Keratinocyte (primary cell): ENCODE measurements at regions not wholly inside any gene's neighbourhood (a gene's known extent, or its start where the extent isn't known, plus 50 kb on each side); places are given as distances from the start of the nearest gene placed in this dataset.

Experiments used
- DNase-seq: peaks from one replicate; pipeline ENCODE4 v3.0.0-alpha.2; 2011; ENCODE audit warnings: low read depth, missing footprints, low spot score
- FAIRE-seq: peaks from 2 replicates; lab custom pipeline; 2011; peaks lifted over from hg19 to GRCh38; lab: Jason Lieb, UNC
- H2AFZ ChIP-seq: 2 replicates; pipeline ENCODE4 v1.6.0; 2012; ENCODE audit warnings: low read length, control low read depth, inconsistent platforms; ENCODE audit not compliant: control insufficient read depth
- H3K27ac ChIP-seq: 2 replicates; pipeline ENCODE4 v1.5.1; 2011; ENCODE audit warnings: low read length; ENCODE audit not compliant: control insufficient read depth, insufficient read depth
- H3K27me3 ChIP-seq: 3 replicates; pipeline ENCODE4 v1.6.0; 2011; ENCODE audit warnings: low read length; ENCODE audit not compliant: control insufficient read depth, insufficient read depth; ENCODE audit errors: extremely low read depth
- H3K36me3 ChIP-seq, 2 experiments: 2 replicates in 1 of 2; 3 replicates in 1 of 2; pipeline ENCODE4 v1.5.1; 2011; ENCODE audit warnings: low read length in 2 of 2, mild to moderate bottlenecking in 1 of 2; ENCODE audit not compliant: control insufficient read depth in 2 of 2, insufficient read depth in 2 of 2; ENCODE audit errors: extremely low read depth in 1 of 2
- H3K4me1 ChIP-seq: 3 replicates; pipeline ENCODE4 v1.5.1; 2011; ENCODE audit warnings: low read length; ENCODE audit not compliant: control insufficient read depth, insufficient read depth; ENCODE audit errors: extremely low read depth
- H3K4me2 ChIP-seq: 3 replicates; pipeline ENCODE4 v1.6.0; 2011; ENCODE audit warnings: low read depth, low read length; ENCODE audit not compliant: control insufficient read depth, insufficient read depth; ENCODE audit errors: extremely low read depth
- H3K4me3 ChIP-seq, 3 experiments: fragments of 200-600 bp in 1 of 3; sonication (generic) in 1 of 3; 2 replicates in 2 of 3; 3 replicates in 1 of 3; pipeline ENCODE4 v1.5.1; 2011 to 2016; ENCODE audit warnings: low read length in 3 of 3, mild to moderate bottlenecking in 3 of 3, control low read depth in 2 of 3, inconsistent platforms in 1 of 3, low read depth in 1 of 3, mixed read lengths in 1 of 3, mixed run types in 1 of 3, moderate library complexity in 1 of 3; ENCODE audit not compliant: control insufficient read depth in 2 of 3, insufficient read depth in 2 of 3; ENCODE audit errors: extremely low read depth in 1 of 3
- H3K79me2 ChIP-seq: 2 replicates; pipeline ENCODE4 v1.6.0; 2012; ENCODE audit warnings: low read length; ENCODE audit not compliant: control insufficient read depth, insufficient read depth
- H3K9ac ChIP-seq: 3 replicates; pipeline ENCODE4 v1.6.0; 2011; ENCODE audit warnings: low read length; ENCODE audit not compliant: control insufficient read depth, insufficient read depth; ENCODE audit errors: extremely low read depth
- H3K9me1 ChIP-seq: 3 replicates; pipeline ENCODE4 v1.6.0; 2011; ENCODE audit warnings: low read length; ENCODE audit not compliant: control insufficient read depth, insufficient read depth; ENCODE audit errors: extremely low read depth
- H3K9me3 ChIP-seq: 2 replicates; pipeline ENCODE4 v1.5.1; 2012; ENCODE audit warnings: low read depth, low read length; ENCODE audit not compliant: control insufficient read depth
- H4K20me1 ChIP-seq: 3 replicates; pipeline ENCODE4 v1.6.0; 2011; ENCODE audit warnings: low read length; ENCODE audit not compliant: control insufficient read depth, insufficient read depth; ENCODE audit errors: extremely low read depth
- CTCF ChIP-seq, 3 experiments: IDR thresholded peaks in 1 of 3; conservative IDR thresholded peaks in 1 of 3; optimal IDR thresholded peaks in 1 of 3; 2 replicates in 2 of 3; 3 replicates in 1 of 3; pipeline versions ENCODE3 to v1.5.1; 2011; ENCODE audit warnings: low read length in 3 of 3, mild to moderate bottlenecking in 3 of 3, moderate library complexity in 2 of 3, control low read depth in 1 of 3, inconsistent platforms in 1 of 3; ENCODE audit not compliant: insufficient read depth in 2 of 3; ENCODE audit errors: extremely low read depth in 1 of 3
- EZH2 ChIP-seq: IDR thresholded peaks from one replicate; pipeline ENCODE4 v1.6.1; 2012; ENCODE audit warnings: inconsistent platforms, mild to moderate bottlenecking, low read length, moderate library complexity
- dilution Hi-C: fragments of 300-500 bp; cut with MboI; formaldehyde crosslinking; loops from one replicate; pipeline ENCODE4 v1.7.0; 2020; ENCODE audit warnings: low sequenced_read_pairs; ENCODE audit not compliant: extremely low pct_ligation_motif_present

GRCh38 chr1:83029050-83029449 lies 969.9 kb downstream of the TTLL7 start:
- no peak overlapping the region for H3K9ac ChIP-seq
- TF ChIP-seq CTCF (optimal IDR thresholded peaks at IDR 0.05 in 1 of 3, IDR thresholded peaks at IDR 0.05 in 1 of 3, conservative IDR thresholded peaks at IDR 0.05 in 1 of 3; ENCODE audit: extremely low read depth in 1 of 3, insufficient read depth in 2 of 3, low read length in 3 of 3) (no peak), EZH2 (no peak)
- FAIRE-seq (no peak), DNase-seq (no peak)
- dilution Hi-C loops = no loop called here
- no peak overlapping the region for H3K4me2 ChIP-seq
- no peaks in the 10 kb centered on the region for H3K36me3 ChIP-seq
- no peaks in the 10 kb centered on the region for H3K27me3 ChIP-seq
- no peak overlapping the region for H3K27ac ChIP-seq
- H4K20me1 ChIP-seq = no peaks in the 10 kb centered on the region
- H3K9me1 ChIP-seq = no peaks in the 10 kb centered on the region
- no peak overlapping the region for H2AFZ ChIP-seq
- peaks cover 17% of the 10 kb centered on the region for H3K4me1 ChIP-seq
- no peaks in the 10 kb centered on the region for H3K79me2 ChIP-seq
- no peak overlapping the region for H3K4me3 ChIP-seq
- H3K9me3 ChIP-seq = no peaks in the 10 kb centered on the region

DNA sequence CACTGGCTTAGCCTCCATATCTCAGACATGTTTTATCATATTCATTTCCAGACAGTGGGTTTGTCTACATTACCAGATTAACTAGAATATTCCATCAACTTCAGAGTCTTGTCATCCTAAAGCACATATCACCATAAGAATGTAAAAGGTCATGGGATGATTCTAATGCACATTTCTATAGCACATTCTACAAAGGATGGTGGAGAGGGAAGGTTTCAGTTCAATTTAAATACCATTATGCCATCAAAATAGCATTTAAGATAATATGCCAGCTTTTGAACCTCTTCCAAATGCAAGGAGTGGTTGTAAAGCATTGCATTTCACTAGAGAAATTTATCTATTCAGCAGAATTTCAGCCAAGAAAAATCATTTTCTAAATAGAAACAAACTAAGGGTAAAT lies 970.5 kb downstream of the TTLL7 start:
- dilution Hi-C loops = no loop called here
- FAIRE-seq = no peak
- no peak overlapping the region for H3K9ac ChIP-seq
- TF ChIP-seq CTCF (optimal IDR thresholded peaks at IDR 0.05 in 1 of 3, IDR thresholded peaks at IDR 0.05 in 1 of 3, conservative IDR thresholded peaks at IDR 0.05 in 1 of 3; ENCODE audit: extremely low read depth in 1 of 3, insufficient read depth in 2 of 3, low read length in 3 of 3) = no peak
- no peak for TF ChIP-seq EZH2
- H2AFZ ChIP-seq = no peak overlapping the region
- H3K4me2 ChIP-seq = no peak overlapping the region
- H4K20me1 ChIP-seq = no peaks in the 10 kb centered on the region
- H3K79me2 ChIP-seq = no peaks in the 10 kb centered on the region
- H3K9me1 ChIP-seq = no peaks in the 10 kb centered on the region
- H3K36me3 ChIP-seq = no peaks in the 10 kb centered on the region
- no peak overlapping the region for H3K27ac ChIP-seq
- H3K9me3 ChIP-seq = no peaks in the 10 kb centered on the region
- no peak for DNase-seq
- H3K4me3 ChIP-seq = no peak overlapping the region
- H3K4me1 ChIP-seq = peaks cover 11% of the 10 kb centered on the region
- H3K27me3 ChIP-seq = no peaks in the 10 kb centered on the region
